OCI-LY1 (cell line): ENCODE measurements at regions not wholly inside any gene's neighbourhood (a gene's known extent, or its start where the extent isn't known, plus 50 kb on each side); places are given as distances from the start of the nearest gene placed in this dataset.

Experiments
- H2AFZ ChIP-seq: fragments of 200-600 bp; sonication (generic), shearing (Covaris generic); 2 replicates; pipeline ENCODE4 v1.6.0; 2014; ENCODE audit warnings: antibody characterized with exemption, mild to moderate bottlenecking, low read length
- H3F3A ChIP-seq: fragments of 200-600 bp; sonication (generic), shearing (Covaris generic); 2 replicates; pipeline ENCODE4 v1.6.0; 2014; ENCODE audit warnings: mild to moderate bottlenecking, antibody characterized with exemption, low read length, moderate library complexity; ENCODE audit not compliant: insufficient read depth
- H3K27ac ChIP-seq: fragments of 200-600 bp; sonication (generic); 2 replicates; pipeline ENCODE4 v1.5.1; 2014; ENCODE audit warnings: low read length, mixed run types, mild to moderate bottlenecking, low read depth; ENCODE audit not compliant: poor library complexity, severe bottlenecking
- H3K27me3 ChIP-seq: fragments of 200-600 bp; sonication (generic); 2 replicates; pipeline ENCODE4 v1.6.0; 2014; ENCODE audit warnings: antibody characterized with exemption, mild to moderate bottlenecking, low read length, moderate library complexity; ENCODE audit not compliant: insufficient read depth
- H3K36me3 ChIP-seq: fragments of 200-600 bp; sonication (generic); 2 replicates; pipeline ENCODE4 v1.6.1; 2014; ENCODE audit warnings: mild to moderate bottlenecking, antibody characterized with exemption, low read length, moderate library complexity, mixed read lengths; ENCODE audit not compliant: insufficient read depth
- H3K4me1 ChIP-seq: fragments of 200-600 bp; sonication (generic); 2 replicates; pipeline ENCODE4 v1.5.1; 2014; ENCODE audit warnings: mild to moderate bottlenecking, low read length, moderate library complexity; ENCODE audit not compliant: insufficient read depth, severe bottlenecking
- H3K4me2 ChIP-seq: fragments of 200-600 bp; sonication (generic), shearing (Covaris generic); 2 replicates; pipeline ENCODE4 v1.6.1; 2014; ENCODE audit warnings: low read length
- H3K4me3 ChIP-seq: fragments of 200-600 bp; sonication (generic); 2 replicates; pipeline ENCODE4 v1.5.1; 2014; ENCODE audit warnings: low read length, low read depth, mild to moderate bottlenecking, mixed read lengths; ENCODE audit not compliant: poor library complexity, severe bottlenecking
- H3K79me2 ChIP-seq: fragments of 200-600 bp; shearing (Covaris generic); 2 replicates; pipeline ENCODE4 v1.6.1; 2016; ENCODE audit warnings: mixed run types, low read length, mixed read lengths; ENCODE audit not compliant: insufficient read depth
- H3K9ac ChIP-seq: fragments of 200-600 bp; sonication (generic), shearing (Covaris generic); 2 replicates; pipeline ENCODE4 v1.6.1; 2014; ENCODE audit warnings: mild to moderate bottlenecking, low read length, mixed read lengths
- H3K9me2 ChIP-seq: fragments of 200-600 bp; sonication (generic), shearing (Covaris generic); 2 replicates; pipeline ENCODE4 v1.6.1; 2014; ENCODE audit warnings: low read depth, mild to moderate bottlenecking, low read length, mixed read lengths
- H3K9me3 ChIP-seq: fragments of 200-600 bp; shearing (Covaris generic); 2 replicates; pipeline ENCODE4 v1.6.1; 2014; ENCODE audit warnings: low read length, mixed read lengths
- H4K20me1 ChIP-seq: fragments of 200-600 bp; sonication (generic), shearing (Covaris generic); 2 replicates; pipeline ENCODE4 v1.6.0; 2016; ENCODE audit warnings: mild to moderate bottlenecking, low read length; ENCODE audit not compliant: insufficient read depth
- EZH2 ChIP-seq: fragments of 200-600 bp; sonication (generic), shearing (Covaris generic); IDR thresholded peaks from 2 replicates; pipeline ENCODE4 v1.8.0; 2017; ENCODE audit warnings: borderline replicate concordance, mixed run types, mild to moderate bottlenecking, antibody characterized with exemption, low read length, moderate library complexity, mixed read lengths
- TF ChIP-seq, protein P1 (sequence below): fragments of 200-600 bp; sonication (generic), shearing (Covaris generic); IDR thresholded peaks from 2 replicates; pipeline ENCODE4 v1.5.1; 2017; ENCODE audit warnings: mild to moderate bottlenecking, antibody characterized with exemption, low read length, moderate library complexity, mixed read lengths

DNA sequence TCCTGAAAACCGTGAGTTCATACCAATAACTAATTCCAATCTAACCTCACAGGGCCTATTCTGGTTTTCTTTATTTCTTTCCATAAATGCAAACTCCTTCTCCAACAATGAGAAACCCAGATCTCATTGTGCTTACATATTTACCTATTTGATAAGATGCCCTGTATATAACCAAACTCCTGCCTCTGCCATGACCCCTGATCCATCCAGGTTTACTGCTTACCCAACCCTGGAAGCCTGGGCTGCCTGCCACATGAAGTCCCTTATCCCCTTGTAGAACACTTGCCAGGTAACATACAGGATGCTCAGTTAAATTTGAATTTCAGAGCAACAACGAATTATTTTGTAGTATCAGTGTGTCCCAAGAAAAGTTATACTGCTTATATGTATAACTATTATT is 766.1 kb downstream of the LTN1 start:
- Histone ChIP-seq H3K79me2 (no peaks in the 10 kb centered on the region), H3K9me2 (no peaks in the 10 kb centered on the region), H3K36me3 (no peaks in the 10 kb centered on the region), H3K27ac (no peak overlapping the region), H3K27me3 (no peaks in the 10 kb centered on the region), H3K4me2 (no peak overlapping the region), H3K4me1 (no peaks in the 10 kb centered on the region), H2AFZ (no peak overlapping the region), H3F3A (no peaks in the 10 kb centered on the region), H3K9me3 (no peaks in the 10 kb centered on the region), H4K20me1 (no peaks in the 10 kb centered on the region), H3K9ac (no peak overlapping the region), H3K4me3 (no peak overlapping the region)
- TF ChIP-seq, protein P1, sequence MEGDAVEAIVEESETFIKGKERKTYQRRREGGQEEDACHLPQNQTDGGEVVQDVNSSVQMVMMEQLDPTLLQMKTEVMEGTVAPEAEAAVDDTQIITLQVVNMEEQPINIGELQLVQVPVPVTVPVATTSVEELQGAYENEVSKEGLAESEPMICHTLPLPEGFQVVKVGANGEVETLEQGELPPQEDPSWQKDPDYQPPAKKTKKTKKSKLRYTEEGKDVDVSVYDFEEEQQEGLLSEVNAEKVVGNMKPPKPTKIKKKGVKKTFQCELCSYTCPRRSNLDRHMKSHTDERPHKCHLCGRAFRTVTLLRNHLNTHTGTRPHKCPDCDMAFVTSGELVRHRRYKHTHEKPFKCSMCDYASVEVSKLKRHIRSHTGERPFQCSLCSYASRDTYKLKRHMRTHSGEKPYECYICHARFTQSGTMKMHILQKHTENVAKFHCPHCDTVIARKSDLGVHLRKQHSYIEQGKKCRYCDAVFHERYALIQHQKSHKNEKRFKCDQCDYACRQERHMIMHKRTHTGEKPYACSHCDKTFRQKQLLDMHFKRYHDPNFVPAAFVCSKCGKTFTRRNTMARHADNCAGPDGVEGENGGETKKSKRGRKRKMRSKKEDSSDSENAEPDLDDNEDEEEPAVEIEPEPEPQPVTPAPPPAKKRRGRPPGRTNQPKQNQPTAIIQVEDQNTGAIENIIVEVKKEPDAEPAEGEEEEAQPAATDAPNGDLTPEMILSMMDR, result no peak
- TF ChIP-seq EZH2, result no peak

DNA sequence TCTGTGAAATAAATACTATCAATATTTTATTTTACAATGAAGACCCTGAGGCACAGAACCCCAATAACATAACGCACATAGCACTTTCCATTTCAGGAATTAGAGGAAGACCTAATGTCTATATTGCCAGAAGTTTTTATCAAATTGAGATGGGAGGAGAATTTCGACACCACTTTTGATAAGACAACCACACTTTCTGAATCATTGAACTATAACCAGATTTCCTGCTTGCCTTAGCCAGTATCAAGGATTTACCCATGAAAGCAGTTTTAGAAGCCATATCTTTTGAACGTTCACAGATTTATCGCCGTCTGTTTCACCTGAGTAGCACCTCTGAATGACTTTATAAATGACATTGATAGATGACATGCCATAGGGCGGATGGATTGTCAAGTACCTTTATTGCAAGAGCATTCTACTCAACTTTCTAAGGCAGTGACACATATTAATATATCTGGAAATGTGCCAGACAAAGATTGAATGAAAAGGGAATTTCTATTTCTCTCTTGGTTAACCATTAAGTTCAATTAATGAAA is 768.4 kb downstream of the LTN1 start:
- Histone ChIP-seq H3K9me2 (no peaks in the 10 kb centered on the region), H3K9ac (no peak overlapping the region), H3K36me3 (no peaks in the 10 kb centered on the region), H3K27me3 (no peaks in the 10 kb centered on the region), H2AFZ (no peak overlapping the region), H3K9me3 (no peaks in the 10 kb centered on the region), H3K79me2 (no peaks in the 10 kb centered on the region), H3K4me1 (no peaks in the 10 kb centered on the region), H4K20me1 (no peaks in the 10 kb centered on the region), H3K4me2 (no peak overlapping the region), H3F3A (no peaks in the 10 kb centered on the region), H3K4me3 (no peak overlapping the region), H3K27ac (no peak overlapping the region)
- TF ChIP-seq, protein P1, result no peak
- TF ChIP-seq EZH2, result no peak

DNA sequence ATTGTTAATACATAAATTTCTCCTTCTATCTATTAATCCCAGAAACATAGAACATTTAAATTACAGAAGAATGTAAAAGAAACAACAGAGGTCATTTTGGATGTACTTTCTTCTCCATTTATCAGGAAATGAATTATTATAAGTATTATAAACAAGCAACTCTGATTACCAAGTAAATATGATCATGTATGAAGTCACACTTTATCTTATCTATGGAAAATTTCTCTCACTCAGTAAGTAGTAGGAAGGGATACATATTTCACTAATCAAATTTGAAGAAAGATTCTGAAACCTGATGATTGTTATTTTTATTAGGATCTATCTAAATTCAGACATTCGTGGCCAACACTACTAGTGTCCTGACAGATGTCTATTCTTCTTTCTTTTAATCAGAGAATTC is 770.7 kb downstream of the LTN1 start:
- no peak overlapping the region for H3K27ac ChIP-seq
- H2AFZ ChIP-seq, result no peak overlapping the region
- no peaks in the 10 kb centered on the region for H4K20me1 ChIP-seq
- no peaks in the 10 kb centered on the region for H3K79me2 ChIP-seq
- TF ChIP-seq, protein P1, result no peak
- no peak for TF ChIP-seq EZH2
- H3K9me2 ChIP-seq, result no peaks in the 10 kb centered on the region
- H3K4me2 ChIP-seq, result no peak overlapping the region
- H3F3A ChIP-seq, result no peaks in the 10 kb centered on the region
- H3K27me3 ChIP-seq, result no peaks in the 10 kb centered on the region
- H3K9me3 ChIP-seq, result no peaks in the 10 kb centered on the region
- H3K4me1 ChIP-seq, result no peaks in the 10 kb centered on the region
- H3K4me3 ChIP-seq, result no peak overlapping the region
- no peak overlapping the region for H3K9ac ChIP-seq
- H3K36me3 ChIP-seq, result no peaks in the 10 kb centered on the region
